ENCODE measurements at regions not wholly inside any gene's neighbourhood (a gene's known extent, or its start where the extent isn't known, plus 50 kb on each side); places are given as distances from the start of the nearest gene placed in this dataset.

DNA sequence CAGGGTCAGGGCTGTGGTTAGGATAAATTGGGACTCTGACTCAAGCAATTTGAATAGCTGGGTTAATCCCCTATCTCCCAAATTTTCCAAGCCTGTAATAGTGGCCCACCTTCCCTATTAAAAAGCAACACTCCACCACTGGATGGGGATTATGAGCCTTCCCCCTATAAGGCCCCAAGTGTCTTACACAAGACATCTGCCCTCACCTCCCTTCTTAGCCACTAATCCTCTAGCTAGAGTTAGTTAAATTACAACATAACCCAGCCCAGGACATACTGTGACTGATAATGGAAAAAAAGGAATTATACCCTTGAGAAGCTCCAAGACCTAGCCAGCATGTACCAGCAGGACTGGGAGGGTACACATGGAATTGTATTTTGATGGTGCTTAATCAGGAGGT is 190.4 kb downstream of the NRP2 start:
- H3K9me3 ChIP-seq, result no peaks in the 10 kb centered on the region
- BruUV-seq (replicated peaks), result no TSS peak
- no peaks in the 10 kb centered on the region for H3K4me1 Mint-ChIP-seq (ENCODE audit: low read depth, unreplicated experiment)
- no peak for DNase-seq
- H3K36me3 Mint-ChIP-seq (ENCODE audit: insufficient read depth, unreplicated experiment), result no peaks in the 10 kb centered on the region
- H3K27me3 ChIP-seq (replicated peaks; ENCODE audit: control insufficient read depth, insufficient read depth, low read length), result no peaks in the 10 kb centered on the region
- no peaks in the 10 kb centered on the region for H3K4me1 ChIP-seq
- H3K9me3 Mint-ChIP-seq (ENCODE audit: unreplicated experiment), result no peaks in the 10 kb centered on the region
- H3K4me3 Mint-ChIP-seq (ENCODE audit: unreplicated experiment), result no peak overlapping the region
- intact Hi-C loops (cut with micrococcal nuclease; ENCODE audit: unreplicated experiment), result no loop called here
- POLR2A ChIA-PET, result no interaction called here
- peaks cover 6% of the 10 kb centered on the region for H3K27me3 Mint-ChIP-seq (ENCODE audit: insufficient read depth, unreplicated experiment)
- H3K36me3 ChIP-seq (ENCODE audit: control insufficient read depth, insufficient read depth, low read length), result no peaks in the 10 kb centered on the region
- H3K4me3 ChIP-seq (ENCODE audit: low read depth, low read length), result no peak overlapping the region
- no peak overlapping the region for H3K27ac Mint-ChIP-seq (ENCODE audit: unreplicated experiment)
- CTCF ChIA-PET, result interaction anchor here (0.5 kb wide), 1 partner anchor 447 kb away, joined by 3 read pairs; no protein-coding TSS in a partner anchor
- TF ChIP-seq, protein P1, sequence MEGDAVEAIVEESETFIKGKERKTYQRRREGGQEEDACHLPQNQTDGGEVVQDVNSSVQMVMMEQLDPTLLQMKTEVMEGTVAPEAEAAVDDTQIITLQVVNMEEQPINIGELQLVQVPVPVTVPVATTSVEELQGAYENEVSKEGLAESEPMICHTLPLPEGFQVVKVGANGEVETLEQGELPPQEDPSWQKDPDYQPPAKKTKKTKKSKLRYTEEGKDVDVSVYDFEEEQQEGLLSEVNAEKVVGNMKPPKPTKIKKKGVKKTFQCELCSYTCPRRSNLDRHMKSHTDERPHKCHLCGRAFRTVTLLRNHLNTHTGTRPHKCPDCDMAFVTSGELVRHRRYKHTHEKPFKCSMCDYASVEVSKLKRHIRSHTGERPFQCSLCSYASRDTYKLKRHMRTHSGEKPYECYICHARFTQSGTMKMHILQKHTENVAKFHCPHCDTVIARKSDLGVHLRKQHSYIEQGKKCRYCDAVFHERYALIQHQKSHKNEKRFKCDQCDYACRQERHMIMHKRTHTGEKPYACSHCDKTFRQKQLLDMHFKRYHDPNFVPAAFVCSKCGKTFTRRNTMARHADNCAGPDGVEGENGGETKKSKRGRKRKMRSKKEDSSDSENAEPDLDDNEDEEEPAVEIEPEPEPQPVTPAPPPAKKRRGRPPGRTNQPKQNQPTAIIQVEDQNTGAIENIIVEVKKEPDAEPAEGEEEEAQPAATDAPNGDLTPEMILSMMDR (IDR thresholded peaks at IDR 0.05; ENCODE audit: insufficient read depth in 1 of 2, low read depth in 1 of 2, low read length in 1 of 2, severe bottlenecking in 1 of 2, unreplicated experiment in 1 of 2), result no peak

DNA sequence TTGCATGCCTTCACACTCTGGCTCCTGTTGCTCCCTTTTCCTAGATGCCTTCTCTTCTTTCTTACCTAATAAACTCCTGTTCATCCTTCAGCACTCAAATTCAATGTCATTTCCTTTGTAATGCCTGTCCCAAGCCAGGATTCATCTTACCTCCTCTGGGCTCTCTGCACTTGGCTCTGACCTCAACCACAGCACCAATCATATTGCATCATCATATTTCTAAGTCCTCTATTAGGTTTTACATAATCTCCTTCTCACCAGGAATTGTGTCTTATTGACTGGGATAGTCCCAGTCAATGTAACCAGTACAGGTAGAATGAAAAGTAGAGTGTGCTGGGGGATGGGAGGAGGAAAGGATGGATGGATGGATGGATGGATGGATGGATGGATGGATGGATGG is 187.1 kb downstream of the NRP2 start:
- Histone ChIP-seq H3K9me3 (no peaks in the 10 kb centered on the region), H3K4me3 (ENCODE audit: low read depth, low read length) (no peak overlapping the region), H3K36me3 (ENCODE audit: control insufficient read depth, insufficient read depth, low read length) (no peaks in the 10 kb centered on the region), H3K4me1 (no peaks in the 10 kb centered on the region), H3K27me3 (replicated peaks; ENCODE audit: control insufficient read depth, insufficient read depth, low read length) (no peaks in the 10 kb centered on the region; the same call in 1 of the 2 replicates)
- Mint-ChIP-seq H3K36me3 (ENCODE audit: insufficient read depth, unreplicated experiment) (no peaks in the 10 kb centered on the region), H3K4me1 (ENCODE audit: low read depth, unreplicated experiment) (no peaks in the 10 kb centered on the region), H3K4me3 (ENCODE audit: unreplicated experiment) (no peak overlapping the region), H3K27me3 (ENCODE audit: insufficient read depth, unreplicated experiment) (peaks cover 11% of the 10 kb centered on the region), H3K27ac (ENCODE audit: unreplicated experiment) (no peak overlapping the region), H3K9me3 (ENCODE audit: unreplicated experiment) (no peaks in the 10 kb centered on the region)
- DNase-seq, result no peak
- ChIA-PET CTCF (no interaction called here), POLR2A (no interaction called here)
- BruUV-seq (replicated peaks), result no TSS peak
- TF ChIP-seq, protein P1 (IDR thresholded peaks at IDR 0.05; ENCODE audit: insufficient read depth in 1 of 2, low read depth in 1 of 2, low read length in 1 of 2, severe bottlenecking in 1 of 2, unreplicated experiment in 1 of 2), result no peak
- intact Hi-C loops (cut with micrococcal nuclease; ENCODE audit: unreplicated experiment), result no loop called here

DNA sequence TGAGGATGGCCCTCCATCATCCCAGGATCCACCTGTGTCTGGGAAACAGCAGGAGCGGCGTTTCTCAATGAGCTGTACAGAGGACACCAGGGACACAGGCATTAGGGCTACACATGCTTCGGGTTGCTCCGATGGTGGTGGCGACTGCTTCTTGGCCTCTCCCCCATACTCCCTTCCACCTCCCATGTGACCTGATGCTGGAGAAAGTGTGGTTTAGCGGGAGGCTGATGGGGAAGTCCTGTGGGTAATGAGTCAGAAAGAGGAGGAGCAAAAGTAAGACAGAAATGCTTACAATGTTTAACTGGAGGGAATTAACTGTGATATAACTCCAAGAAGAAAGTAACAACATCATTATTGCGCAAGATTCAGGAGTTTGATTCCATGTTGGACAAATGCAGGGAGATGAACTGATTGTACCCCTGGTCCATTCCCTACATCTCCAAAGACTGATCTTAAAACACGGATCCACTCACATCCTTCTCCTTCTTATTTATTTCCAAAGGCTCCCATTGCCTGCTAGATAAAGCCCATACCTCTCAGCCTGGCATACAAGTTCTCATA is 186.6 kb downstream of the NRP2 start:
- H3K27me3 ChIP-seq (replicated peaks; ENCODE audit: control insufficient read depth, insufficient read depth, low read length), result no peaks in the 10 kb centered on the region; the same call in 1 of the 2 replicates
- H3K4me3 Mint-ChIP-seq (ENCODE audit: unreplicated experiment), result no peak overlapping the region
- H3K4me3 ChIP-seq (ENCODE audit: low read depth, low read length), result no peak overlapping the region
- H3K4me1 ChIP-seq, result no peaks in the 10 kb centered on the region
- POLR2A ChIA-PET, result no interaction called here
- no peaks in the 10 kb centered on the region for H3K9me3 ChIP-seq
- no peaks in the 10 kb centered on the region for H3K4me1 Mint-ChIP-seq (ENCODE audit: low read depth, unreplicated experiment)
- CTCF ChIA-PET, result no interaction called here
- no peak overlapping the region for H3K27ac Mint-ChIP-seq (ENCODE audit: unreplicated experiment)
- intact Hi-C loops (cut with micrococcal nuclease; ENCODE audit: unreplicated experiment), result no loop called here
- no peak for DNase-seq
- no peaks in the 10 kb centered on the region for H3K36me3 ChIP-seq (ENCODE audit: control insufficient read depth, insufficient read depth, low read length)
- no peaks in the 10 kb centered on the region for H3K36me3 Mint-ChIP-seq (ENCODE audit: insufficient read depth, unreplicated experiment)
- BruUV-seq (replicated peaks), result no TSS peak
- H3K27me3 Mint-ChIP-seq (ENCODE audit: insufficient read depth, unreplicated experiment), result peaks cover 11% of the 10 kb centered on the region
- TF ChIP-seq, protein P1 (IDR thresholded peaks at IDR 0.05; ENCODE audit: insufficient read depth in 1 of 2, low read depth in 1 of 2, low read length in 1 of 2, severe bottlenecking in 1 of 2, unreplicated experiment in 1 of 2), result no peak
- no peaks in the 10 kb centered on the region for H3K9me3 Mint-ChIP-seq (ENCODE audit: unreplicated experiment)

Data from Caco-2 (cell line).